H1 (cell line): ENCODE measurements at regions not wholly inside any gene's neighbourhood (a gene's known extent, or its start where the extent isn't known, plus 50 kb on each side); places are given as distances from the start of the nearest gene placed in this dataset.

Source experiments
- CTCF ChIA-PET: fragments of 300-600 bp; sonication (Branson Sonifier 250); formaldehyde crosslinking; loops from one replicate; lab custom pipeline; 2021; ENCODE audit not compliant: partially characterized antibody; lab: Charles Lee
- POLR2A ChIA-PET: fragments of 300-600 bp; sonication (Branson Sonifier 250); formaldehyde crosslinking; loops from one replicate; lab custom pipeline; 2021; ENCODE audit warnings: inconsistent platforms; ENCODE audit not compliant: partially characterized antibody; lab: Charles Lee
- DNase-seq, 2 experiments: peaks; one replicate each; pipeline versions ENCODE4 v3.0.0 to v3.0.0-alpha.2; 2010 to 2022; ENCODE audit warnings: low spot score in 2 of 2, low read depth in 1 of 2, mixed read lengths in 1 of 2
- FAIRE-seq: peaks from 2 replicates; lab custom pipeline; 2011; peaks lifted over from hg19 to GRCh38; lab: Jason Lieb, UNC
- H2AFZ ChIP-seq: 2 replicates; pipeline ENCODE4 v1.8.1; 2012; ENCODE audit warnings: low read length, inconsistent platforms
- H2AK5ac ChIP-seq: 2 replicates; pipeline ENCODE4 v1.6.1; 2013; ENCODE audit warnings: low read depth, low read length
- H2BK120ac ChIP-seq: replicated peaks from 2 replicates; pipeline ENCODE3; 2013; ENCODE audit warnings: low read depth, low read length, inconsistent platforms
- H2BK12ac ChIP-seq: 2 replicates; pipeline ENCODE4 v1.6.1; 2013; ENCODE audit warnings: low read depth, low read length
- H2BK15ac ChIP-seq: 2 replicates; pipeline ENCODE4 v1.6.1; 2013; ENCODE audit warnings: low read length
- H2BK20ac ChIP-seq: 2 replicates; pipeline ENCODE4 v1.6.1; 2013; ENCODE audit warnings: low read length
- H2BK5ac ChIP-seq: 2 replicates; pipeline ENCODE4 v1.6.1; 2013; ENCODE audit warnings: low read depth, low read length
- H3K14ac ChIP-seq: 2 replicates; pipeline ENCODE4 v1.6.1; 2013; ENCODE audit warnings: inconsistent platforms; ENCODE audit not compliant: insufficient read length
- H3K18ac ChIP-seq: 2 replicates; pipeline ENCODE4 v1.6.1; 2013; ENCODE audit warnings: low read length; ENCODE audit errors: extremely low read depth
- H3K23ac ChIP-seq: 2 replicates; pipeline ENCODE4 v1.6.1; 2013; ENCODE audit warnings: inconsistent platforms; ENCODE audit not compliant: insufficient read length
- H3K23me2 ChIP-seq: 2 replicates; pipeline ENCODE4 v1.6.1; 2013; ENCODE audit warnings: low read depth, low read length
- H3K27ac ChIP-seq: 2 replicates; pipeline ENCODE4 v1.6.1; 2011; ENCODE audit warnings: low read depth, low read length, inconsistent platforms
- H3K27me3 ChIP-seq, 4 experiments: replicated peaks in 1 of 4; 1 replicate in 1 of 4; 2 replicates in 3 of 4; pipeline versions ENCODE4 v1.6.1 to v1.8.1; 2011 to 2013; ENCODE audit warnings: low read length in 3 of 4, mild to moderate bottlenecking in 3 of 4, inconsistent platforms in 2 of 4, mixed read lengths in 2 of 4, moderate library complexity in 1 of 4; ENCODE audit not compliant: control insufficient read depth in 3 of 4, insufficient read depth in 3 of 4; ENCODE audit errors: extremely low read depth in 1 of 4
- H3K36me3 ChIP-seq, 4 experiments: 2 replicates each; pipeline versions ENCODE4 v1.6.1 to v1.8.1; 2011 to 2013; ENCODE audit warnings: mild to moderate bottlenecking in 4 of 4, low read length in 3 of 4, moderate library complexity in 2 of 4, control low read depth in 1 of 4, inconsistent platforms in 1 of 4; ENCODE audit not compliant: insufficient read depth in 4 of 4, control insufficient read depth in 2 of 4
- H3K4ac ChIP-seq: replicated peaks from 2 replicates; pipeline ENCODE3; 2013; ENCODE audit warnings: low read length, low read depth, mixed read lengths, inconsistent platforms; ENCODE audit not compliant: insufficient read length
- H3K4me1 ChIP-seq, 4 experiments: replicated peaks in 1 of 4; 1 replicate in 1 of 4; 2 replicates in 3 of 4; pipeline versions ENCODE4 v1.6.1 to v1.8.1; 2011 to 2013; ENCODE audit warnings: low read length in 3 of 4, inconsistent platforms in 2 of 4, mixed read lengths in 1 of 4; ENCODE audit not compliant: insufficient read depth in 4 of 4, control insufficient read depth in 3 of 4
- H3K4me2 ChIP-seq, 2 experiments: 2 replicates each; pipeline versions ENCODE4 v1.6.1 to v1.8.1; 2011 to 2013; ENCODE audit warnings: low read depth in 2 of 2, low read length in 2 of 2, control low read depth in 1 of 2, inconsistent platforms in 1 of 2, mild to moderate bottlenecking in 1 of 2; ENCODE audit not compliant: insufficient read depth in 1 of 2
- H3K4me3 ChIP-seq, 4 experiments: fragments of 200-600, 300-600 bp in 1 of 4; sonication (generic), shearing (Covaris generic), sonication (Bioruptor Twin) in 1 of 4; 2 replicates each; pipeline versions ENCODE4 v1.5.1 to v1.8.1; 2011 to 2016; ENCODE audit warnings: low read length in 4 of 4, low read depth in 3 of 4, control low read depth in 2 of 4, inconsistent platforms in 2 of 4, mild to moderate bottlenecking in 2 of 4, mixed read lengths in 1 of 4, moderate library complexity in 1 of 4; ENCODE audit not compliant: insufficient read depth in 2 of 4; ENCODE audit errors: extremely low read depth in 1 of 4
- H3K56ac ChIP-seq: replicated peaks from 2 replicates; pipeline ENCODE3; 2013; ENCODE audit warnings: low read depth, mild to moderate bottlenecking, mixed read lengths, low read length, inconsistent platforms; ENCODE audit not compliant: insufficient read length
- H3K79me1 ChIP-seq: 2 replicates; pipeline ENCODE4 v1.6.1; 2013; ENCODE audit warnings: low read depth, low read length, control low read depth
- H3K79me2 ChIP-seq, 2 experiments: 2 replicates each; pipeline versions ENCODE4 v1.6.1 to v1.8.1; 2012 to 2013; ENCODE audit warnings: low read length in 2 of 2, mild to moderate bottlenecking in 2 of 2, inconsistent platforms in 1 of 2; ENCODE audit not compliant: insufficient read depth in 2 of 2, control insufficient read depth in 1 of 2
- H3K9ac ChIP-seq, 4 experiments: replicated peaks in 1 of 4; 1 replicate in 1 of 4; 2 replicates in 3 of 4; pipeline versions ENCODE4 v1.6.1 to v1.8.1; 2011 to 2013; ENCODE audit warnings: low read depth in 3 of 4, low read length in 3 of 4, control low read depth in 2 of 4, mild to moderate bottlenecking in 2 of 4, moderate library complexity in 2 of 4, inconsistent platforms in 1 of 4; ENCODE audit errors: extremely low read depth in 1 of 4
- H3K9me3 ChIP-seq, 2 experiments: 2 replicates each; pipeline versions ENCODE4 v1.6.1 to v1.8.1; 2012 to 2013; ENCODE audit warnings: mild to moderate bottlenecking in 2 of 2, moderate library complexity in 2 of 2, control low read depth in 1 of 2, inconsistent platforms in 1 of 2, low read depth in 1 of 2, low read length in 1 of 2, mixed read lengths in 1 of 2; ENCODE audit not compliant: insufficient read depth in 2 of 2
- H4K20me1 ChIP-seq, 2 experiments: replicated peaks in 1 of 2; 2 replicates each; pipeline versions ENCODE3 to v1.8.1; 2011 to 2013; ENCODE audit warnings: inconsistent platforms in 2 of 2, low read length in 2 of 2, mild to moderate bottlenecking in 1 of 2; ENCODE audit not compliant: insufficient read depth in 2 of 2, control insufficient read depth in 1 of 2
- H4K5ac ChIP-seq: 2 replicates; pipeline ENCODE4 v1.6.1; 2013; ENCODE audit warnings: low read length, low read depth, mixed read lengths, inconsistent platforms; ENCODE audit not compliant: insufficient read length
- H4K8ac ChIP-seq: 2 replicates; pipeline ENCODE4 v1.8.0; 2013; ENCODE audit warnings: mild to moderate bottlenecking, moderate library complexity, low read length, inconsistent platforms; ENCODE audit not compliant: insufficient read depth; ENCODE audit errors: extremely low read depth
- H4K91ac ChIP-seq: replicated peaks from 2 replicates; pipeline ENCODE3; 2013; ENCODE audit warnings: low read length, mixed read lengths, inconsistent platforms; ENCODE audit not compliant: insufficient read length
- CBX5 ChIP-seq: fragments of 300-800, 300-1000 bp; sonication (generic); IDR thresholded peaks from 2 replicates; pipeline ENCODE4 v1.7.1; 2016; ENCODE audit warnings: antibody characterized with exemption, low read length, low read depth
- CTBP2 ChIP-seq: IDR thresholded peaks from 2 replicates; pipeline ENCODE4 v1.7.0; 2011; ENCODE audit warnings: borderline replicate concordance, mild to moderate bottlenecking, moderate library complexity, mixed read lengths, low read length; ENCODE audit not compliant: insufficient read depth, insufficient read length
- GABPA ChIP-seq: IDR thresholded peaks from 2 replicates; pipeline ENCODE4 v1.6.1; 2011; ENCODE audit warnings: mild to moderate bottlenecking, low read length, moderate library complexity, borderline replicate concordance; ENCODE audit not compliant: insufficient read depth
- GTF2F1 ChIP-seq: IDR thresholded peaks from 2 replicates; pipeline ENCODE4 v1.6.1; 2012; ENCODE audit warnings: low read depth, low read length, improper control_type of control experiment, borderline replicate concordance
- HDAC2 ChIP-seq, 2 experiments: fragments of 300-600 bp in 1 of 2; sonication (generic) in 1 of 2; IDR thresholded peaks; 2 replicates each; pipeline ENCODE4 v1.6.1; 2011 to 2012; ENCODE audit warnings: low read depth in 2 of 2, low read length in 2 of 2, mild to moderate bottlenecking in 2 of 2, moderate library complexity in 2 of 2, borderline replicate concordance in 1 of 2, inconsistent platforms in 1 of 2
- JUN ChIP-seq: IDR thresholded peaks from 2 replicates; pipeline ENCODE4 v1.6.1; 2011; ENCODE audit warnings: low read depth, mild to moderate bottlenecking, improper control_type of control experiment, low read length
- KDM1A ChIP-seq: fragments of 200-600, 300-600 bp; sonication (generic); IDR thresholded peaks from 2 replicates; pipeline ENCODE4 v1.7.1; 2016; ENCODE audit warnings: mild to moderate bottlenecking, low read length, borderline replicate concordance
- MAX ChIP-seq: IDR thresholded peaks from 2 replicates; pipeline ENCODE4 v1.6.1; 2012; ENCODE audit warnings: inconsistent platforms
- NANOG ChIP-seq: IDR thresholded peaks from 2 replicates; pipeline ENCODE4 v1.6.1; 2011; ENCODE audit warnings: low read length, low read depth, mild to moderate bottlenecking, inconsistent platforms; ENCODE audit not compliant: insufficient read depth, poor library complexity, severe bottlenecking
- NRF1 ChIP-seq: IDR thresholded peaks from 2 replicates; pipeline ENCODE4 v1.6.1; 2011; ENCODE audit warnings: mild to moderate bottlenecking, low read depth, low read length, improper control_type of control experiment
- POU5F1 ChIP-seq: IDR thresholded peaks from 2 replicates; pipeline ENCODE4 v1.6.1; 2011; ENCODE audit warnings: low read depth, mild to moderate bottlenecking, low read length, moderate library complexity
- SIN3A ChIP-seq, 2 experiments: IDR thresholded peaks in 1 of 2; conservative IDR thresholded peaks in 1 of 2; 2 replicates each; pipeline ENCODE4 v1.6.1; 2011 to 2012; ENCODE audit warnings: low read length in 2 of 2, improper control_type of control experiment in 1 of 2, low read depth in 1 of 2, mild to moderate bottlenecking in 1 of 2
- WGBS, 2 experiments: shearing (Covaris generic) in 1 of 2; methylation state at CpG; one replicate each; pipeline versions ENCODE4 v1.1.6 to v1.1.7; 2013 to 2015; ENCODE audit warnings: low lambda C conversion rate in 2 of 2, mixed read lengths in 2 of 2, inconsistent platforms in 1 of 2, low coverage in 1 of 2, missing lambda C conversion rate in 1 of 2; ENCODE audit not compliant: insufficient replicate concordance in 2 of 2, insufficient coverage in 1 of 2, insufficient read length in 1 of 2; ENCODE audit errors: extremely low coverage in 1 of 2, missing lambda C conversion rate in 1 of 2; 5-methylcytosine and 5-hydroxymethylcytosine counted together
- TF ChIP-seq, protein P1 (sequence below): IDR thresholded peaks from 2 replicates; pipeline ENCODE4 v1.6.1; 2011; ENCODE audit warnings: low read depth, mild to moderate bottlenecking, low read length; ENCODE audit not compliant: insufficient read depth

GRCh38 chr7:84735011-84735410, 451.8 kb downstream of the SEMA3D start:
- no peak overlapping the region for H2BK20ac ChIP-seq
- H4K5ac ChIP-seq: no peak overlapping the region
- POLR2A ChIA-PET: no interaction called here
- no peak overlapping the region for H2AK5ac ChIP-seq
- no peak overlapping the region for H3K4ac ChIP-seq
- H3K4me3 ChIP-seq: no peak overlapping the region
- 85% methylated on average over 3 of the region's 3 CpGs; no CpG with 5 or more reads in 1 of the 2 experiments for WGBS, 2 experiments
- FAIRE-seq: no peak
- H3K23me2 ChIP-seq: no peaks in the 10 kb centered on the region
- CTCF ChIA-PET: no interaction called here
- H3K23ac ChIP-seq: no peak overlapping the region
- H3K9me3 ChIP-seq: no peaks in the 10 kb centered on the region; a peak in 1 of 4 replicates
- no peak overlapping the region for H4K8ac ChIP-seq
- no peaks in the 10 kb centered on the region for H3K79me1 ChIP-seq
- no peak overlapping the region for H2BK120ac ChIP-seq
- no peak for DNase-seq
- no peak overlapping the region for H2BK15ac ChIP-seq
- no peak overlapping the region for H2BK12ac ChIP-seq
- H3K18ac ChIP-seq: no peak overlapping the region
- H3K14ac ChIP-seq: no peak overlapping the region
- H2BK5ac ChIP-seq: no peak overlapping the region
- no peak overlapping the region for H3K9ac ChIP-seq
- H3K4me2 ChIP-seq: no peak overlapping the region
- H4K20me1 ChIP-seq: no peaks in the 10 kb centered on the region
- no peaks in the 10 kb centered on the region for H3K27me3 ChIP-seq
- H2AFZ ChIP-seq: no peak overlapping the region
- no peak overlapping the region for H3K27ac ChIP-seq
- no peak overlapping the region for H3K56ac ChIP-seq
- no peak overlapping the region for H4K91ac ChIP-seq
- H3K79me2 ChIP-seq: no peaks in the 10 kb centered on the region
- H3K36me3 ChIP-seq: no peaks in the 10 kb centered on the region
- H3K4me1 ChIP-seq: no peaks in the 10 kb centered on the region
- TF ChIP-seq MAX (no peak), GABPA (no peak), NANOG (no peak), CTBP2 (no peak), SIN3A (conservative IDR thresholded peaks at IDR 0.05 in 1 of 2, IDR thresholded peaks at IDR 0.05 in 1 of 2; ENCODE audit: low read depth in 1 of 2, low read length in 2 of 2) (no peak), HDAC2 (IDR thresholded peaks at IDR 0.05; ENCODE audit: borderline replicate concordance in 1 of 2, low read depth in 2 of 2, low read length in 2 of 2) (no peak), KDM1A (no peak), JUN (no peak), GTF2F1 (no peak), NRF1 (no peak), POU5F1 (no peak), CBX5 (no peak)
- TF ChIP-seq, protein P1, sequence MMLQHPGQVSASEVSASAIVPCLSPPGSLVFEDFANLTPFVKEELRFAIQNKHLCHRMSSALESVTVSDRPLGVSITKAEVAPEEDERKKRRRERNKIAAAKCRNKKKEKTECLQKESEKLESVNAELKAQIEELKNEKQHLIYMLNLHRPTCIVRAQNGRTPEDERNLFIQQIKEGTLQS: no peak
